ENCODE measurements at regions not wholly inside any gene's neighbourhood (a gene's known extent, or its start where the extent isn't known, plus 50 kb on each side); places are given as distances from the start of the nearest gene placed in this dataset.
A peak's percentile ranks its signal among the peaks of the same experiment; 100 is the strongest.
"Not testable (repeated sequence)": the region's sequence is repeated elsewhere in the genome, so short reads cannot be mapped to it uniquely, and the experiment has no call there.

DNA sequence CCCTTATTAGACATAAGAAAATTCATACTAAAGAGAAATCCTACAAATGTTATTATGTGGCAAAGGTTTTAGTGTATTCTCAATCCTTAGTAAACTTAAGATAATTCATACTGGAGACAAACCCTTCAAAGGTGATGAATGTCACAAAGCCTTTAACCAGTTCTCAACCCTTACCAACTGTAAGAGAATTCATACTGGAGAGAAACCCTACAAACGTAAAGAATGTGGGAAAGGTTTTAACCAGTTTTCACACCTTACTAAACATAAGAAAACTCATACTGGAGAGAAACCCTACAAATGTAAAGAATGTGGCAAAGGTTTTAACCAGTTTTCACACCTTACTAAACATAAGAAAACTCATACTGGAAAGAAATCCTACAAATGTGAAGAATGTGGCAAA is 93.2 kb downstream of the ZNF680 start:
- DNase-seq (ENCODE audit: low spot score), result no peak

- no peak for DNase-seq (ENCODE audit: low spot score)
Observed at GRCh38 chr7:64465551-64465950, 97.3 kb downstream of the ZNF680 start.

- peak; percentile 60 for DNase-seq (ENCODE audit: low spot score)
Observed at GRCh38 chr7:64463636-64464375, 99.1 kb downstream of the ZNF680 start.

GRCh38 chr7:64459858-64460257 is 103.0 kb downstream of the ZNF680 start:
- not testable (repeated sequence) for DNase-seq (ENCODE audit: low spot score)

GRCh38 chr7:64433590-64433989 is 119.8 kb downstream of the ZNF736 start:
- no peak for DNase-seq (ENCODE audit: low spot score)

GRCh38 chr7:64431838-64432237 is 118.1 kb downstream of the ZNF736 start:
- DNase-seq (ENCODE audit: low spot score), result no peak

- DNase-seq (ENCODE audit: low spot score), result no peak
Observed at GRCh38 chr7:64429232-64429631, 115.5 kb downstream of the ZNF736 start.

DNA sequence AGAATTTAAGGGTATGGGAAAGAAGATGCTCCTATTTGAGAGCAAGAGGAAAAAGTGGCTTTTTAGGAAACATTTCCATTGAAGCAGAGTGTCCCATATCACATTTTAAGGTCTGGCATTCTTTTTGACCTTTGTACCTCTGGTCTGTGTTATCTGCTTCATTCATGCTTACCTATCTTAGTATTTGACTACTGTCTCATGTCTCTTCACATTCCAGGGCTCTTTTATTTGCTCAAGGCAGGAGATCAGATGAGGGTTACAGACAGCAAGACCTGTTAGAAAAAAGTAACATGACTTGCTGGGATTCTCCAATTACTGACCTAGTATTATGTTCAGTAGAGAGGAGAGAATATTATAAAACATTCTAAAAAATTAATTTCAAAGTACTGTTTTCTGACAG is 111.7 kb downstream of the ZNF736 start:
- DNase-seq (ENCODE audit: low spot score), result not testable (repeated sequence)

DNA sequence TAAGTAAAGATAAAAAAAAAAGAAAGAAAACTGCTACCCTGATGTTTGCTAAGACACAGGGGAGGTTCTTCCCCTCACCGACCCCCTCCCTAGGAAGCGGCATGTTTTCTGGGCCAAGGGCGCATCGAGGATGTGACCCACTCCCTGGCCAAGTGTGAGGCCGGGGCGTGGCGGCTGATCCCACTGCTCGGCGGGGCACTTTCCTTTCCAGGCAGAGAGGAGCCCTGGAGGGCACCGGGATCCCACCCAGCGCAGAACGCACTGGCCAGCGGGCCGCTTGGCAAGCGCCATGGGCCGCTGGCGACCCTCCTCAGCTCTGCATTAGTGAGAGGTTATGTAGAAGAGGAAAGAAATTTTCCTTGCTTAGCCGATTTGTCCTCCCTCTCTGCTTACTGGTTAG is 93.4 kb downstream of the ZNF736 start:
- DNase-seq (ENCODE audit: low spot score), result no peak

Measured in GM03348 (cell line).